CD14-positive monocyte (primary cell): ENCODE measurements at regions not wholly inside any gene's neighbourhood (a gene's known extent, or its start where the extent isn't known, plus 50 kb on each side); places are given as distances from the start of the nearest gene placed in this dataset.

Experiments
- DNase-seq, 3 donors: peaks; one replicate each; pipeline ENCODE4 v3.0.0-alpha.2; 2011 to 2022
- H2AFZ ChIP-seq: 2 replicates; pipeline ENCODE4 v1.6.0; 2012; ENCODE audit warnings: mild to moderate bottlenecking, low read depth, low read length, inconsistent platforms; ENCODE audit not compliant: insufficient read depth, poor library complexity, severe bottlenecking
- H3K27ac ChIP-seq, 2 donors: 1 replicate in 1 of 2; 2 replicates in 1 of 2; pipeline ENCODE4 v1.5.1; 2012 to 2013; ENCODE audit warnings: low read length in 2 of 2, control low read depth in 1 of 2, inconsistent platforms in 1 of 2, low read depth in 1 of 2, mild to moderate bottlenecking in 1 of 2
- H3K27me3 ChIP-seq, 2 donors: one replicate each; pipeline versions ENCODE4 v1.6.0 to v1.6.1; 2011 to 2013; ENCODE audit warnings: low read length in 2 of 2; ENCODE audit not compliant: control insufficient read depth in 2 of 2, insufficient read depth in 2 of 2
- H3K36me3 ChIP-seq, 2 donors: replicated peaks in 1 of 2; 1 replicate in 1 of 2; 2 replicates in 1 of 2; pipeline versions ENCODE4 v1.5.1 to v1.6.1; 2012 to 2013; ENCODE audit warnings: low read length in 2 of 2, control low read depth in 1 of 2, inconsistent platforms in 1 of 2, mild to moderate bottlenecking in 1 of 2; ENCODE audit not compliant: insufficient read depth in 2 of 2, control insufficient read depth in 1 of 2
- H3K4me1 ChIP-seq, 2 donors: 1 replicate in 1 of 2; 2 replicates in 1 of 2; pipeline versions ENCODE4 v1.5.1 to v1.6.1; 2012 to 2013; ENCODE audit warnings: low read length in 2 of 2, control low read depth in 1 of 2, inconsistent platforms in 1 of 2, mild to moderate bottlenecking in 1 of 2, moderate library complexity in 1 of 2; ENCODE audit not compliant: insufficient read depth in 2 of 2, control insufficient read depth in 1 of 2
- H3K4me2 ChIP-seq: replicated peaks from 2 replicates; pipeline ENCODE3; 2012; ENCODE audit warnings: low read length, moderate library complexity, mild to moderate bottlenecking; ENCODE audit not compliant: poor library complexity, severe bottlenecking; ENCODE audit errors: extremely low read depth
- H3K4me3 ChIP-seq, 3 experiments: fragments of 200-600 bp in 1 of 3; sonication (generic) in 1 of 3; replicated peaks in 1 of 3; 1 replicate in 2 of 3; 2 replicates in 1 of 3; pipeline ENCODE4 v1.5.1; 2011 to 2013; ENCODE audit warnings: low read length in 3 of 3, mild to moderate bottlenecking in 3 of 3, control low read depth in 2 of 3, low read depth in 2 of 3, inconsistent platforms in 1 of 3, moderate library complexity in 1 of 3
- H3K79me2 ChIP-seq: 2 replicates; pipeline ENCODE4 v1.6.0; 2012; ENCODE audit warnings: mild to moderate bottlenecking, control low read depth, inconsistent platforms, low read length, moderate library complexity; ENCODE audit not compliant: insufficient read depth
- H3K9ac ChIP-seq: 2 replicates; pipeline ENCODE4 v1.6.0; 2017; ENCODE audit warnings: low read length, mild to moderate bottlenecking; ENCODE audit not compliant: insufficient read depth, poor library complexity, severe bottlenecking
- H3K9me3 ChIP-seq, 2 donors: replicated peaks in 1 of 2; 1 replicate in 1 of 2; 2 replicates in 1 of 2; pipeline versions ENCODE4 v1.5.1 to v1.6.1; 2012 to 2013; ENCODE audit warnings: low read length in 2 of 2, control low read depth in 1 of 2; ENCODE audit not compliant: control insufficient read depth in 1 of 2, insufficient read depth in 1 of 2
- H4K20me1 ChIP-seq: 2 replicates; pipeline ENCODE4 v1.6.0; 2012; ENCODE audit warnings: mild to moderate bottlenecking, low read length, control low read depth, moderate library complexity; ENCODE audit not compliant: insufficient read depth
- H3K27ac Mint-ChIP-seq, 7 donors: one replicate each; pipeline ENCODE4 v1.8.0; 2020; ENCODE audit warnings: mild to moderate bottlenecking in 7 of 7, mixed read lengths in 7 of 7, moderate library complexity in 6 of 7, inconsistent platforms in 2 of 7
- H3K27me3 Mint-ChIP-seq, 3 donors: one replicate each; pipeline ENCODE4 v1.8.0; 2021 to 2022; ENCODE audit warnings: low read depth in 3 of 3, mild to moderate bottlenecking in 3 of 3, mixed read lengths in 3 of 3, moderate library complexity in 3 of 3, inconsistent platforms in 1 of 3
- H3K36me3 Mint-ChIP-seq, 2 donors: one replicate each; pipeline ENCODE4 v1.8.0; 2020; ENCODE audit warnings: mixed read lengths in 2 of 2, inconsistent platforms in 1 of 2, mild to moderate bottlenecking in 1 of 2
- H3K4me1 Mint-ChIP-seq: one replicate; pipeline ENCODE4 v1.8.0; 2020; ENCODE audit warnings: mild to moderate bottlenecking, mixed read lengths
- H3K4me3 Mint-ChIP-seq, 2 donors: one replicate each; pipeline ENCODE4 v1.8.0; 2020; ENCODE audit warnings: mild to moderate bottlenecking in 2 of 2, mixed read lengths in 2 of 2, moderate library complexity in 1 of 2
- H3K9me3 Mint-ChIP-seq, 7 donors: one replicate each; pipeline ENCODE4 v1.8.0; 2020 to 2022; ENCODE audit warnings: mixed read lengths in 7 of 7, mild to moderate bottlenecking in 6 of 7, moderate library complexity in 6 of 7, inconsistent platforms in 2 of 7
- WGBS: methylation state at CpG from one replicate; pipeline ENCODE4 v1.1.5; 2013; ENCODE audit warnings: missing lambda C conversion rate; ENCODE audit not compliant: insufficient coverage; 5-methylcytosine and 5-hydroxymethylcytosine counted together
- intact Hi-C, 2 donors: fragments of 100-400 bp; cut with micrococcal nuclease; formaldehyde crosslinking; loops; one replicate each; pipeline versions ENCODE4 v1.15.0 to v1.15.1; 2023
- TF ChIP-seq, protein P1 (sequence below): fragments of 200-600 bp; IDR thresholded peaks from one replicate; pipeline ENCODE4 v1.8.0; 2022; ENCODE audit warnings: antibody characterized with exemption, mild to moderate bottlenecking

DNA sequence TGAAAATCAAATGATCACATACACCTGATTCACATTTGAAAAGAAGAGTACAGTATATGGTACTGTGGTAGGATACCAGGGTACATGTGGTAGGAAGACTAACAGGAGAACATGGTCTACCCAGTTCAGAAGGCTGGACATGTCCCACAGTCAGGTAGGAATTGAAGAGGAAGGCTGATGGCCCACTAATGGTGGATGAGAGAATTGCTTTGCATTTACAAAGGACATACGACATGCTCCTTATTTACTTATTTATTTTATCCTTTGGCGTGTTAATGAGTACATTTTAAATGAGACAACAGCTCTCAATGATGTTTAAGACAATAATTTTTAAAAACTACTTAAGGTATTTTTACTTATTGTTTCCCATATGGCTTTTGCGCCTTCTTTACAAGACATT, 106.7 kb upstream of the BMP2K start:
- no peak overlapping the region for H3K4me2 ChIP-seq
- Mint-ChIP-seq H3K9me3 (no peaks in the 10 kb centered on the region), H3K27me3 (no peaks in the 10 kb centered on the region), H3K27ac (peak overlapping the region in 1 of 7 donors; percentile 76), H3K4me3 (no peak overlapping the region), H3K36me3 (peaks cover 0 to 1% of the 10 kb centered on the region in 2 donors), H3K4me1 (peaks cover 57% of the 10 kb centered on the region)
- no peaks in the 10 kb centered on the region for H3K36me3 ChIP-seq
- H4K20me1 ChIP-seq: no peaks in the 10 kb centered on the region
- H2AFZ ChIP-seq: no peak overlapping the region
- peaks cover 53 to 61% of the 10 kb centered on the region in 2 donors for H3K4me1 ChIP-seq
- no peak overlapping the region for H3K27ac ChIP-seq
- intact Hi-C loops: no loop called here
- WGBS: no CpG with 5 or more reads among the region's 3 CpGs
- H3K4me3 ChIP-seq: no peak overlapping the region
- no peaks in the 10 kb centered on the region for H3K27me3 ChIP-seq
- no peak overlapping the region for H3K9ac ChIP-seq
- H3K79me2 ChIP-seq: no peaks in the 10 kb centered on the region
- no peaks in the 10 kb centered on the region for H3K9me3 ChIP-seq
- TF ChIP-seq, protein P1, sequence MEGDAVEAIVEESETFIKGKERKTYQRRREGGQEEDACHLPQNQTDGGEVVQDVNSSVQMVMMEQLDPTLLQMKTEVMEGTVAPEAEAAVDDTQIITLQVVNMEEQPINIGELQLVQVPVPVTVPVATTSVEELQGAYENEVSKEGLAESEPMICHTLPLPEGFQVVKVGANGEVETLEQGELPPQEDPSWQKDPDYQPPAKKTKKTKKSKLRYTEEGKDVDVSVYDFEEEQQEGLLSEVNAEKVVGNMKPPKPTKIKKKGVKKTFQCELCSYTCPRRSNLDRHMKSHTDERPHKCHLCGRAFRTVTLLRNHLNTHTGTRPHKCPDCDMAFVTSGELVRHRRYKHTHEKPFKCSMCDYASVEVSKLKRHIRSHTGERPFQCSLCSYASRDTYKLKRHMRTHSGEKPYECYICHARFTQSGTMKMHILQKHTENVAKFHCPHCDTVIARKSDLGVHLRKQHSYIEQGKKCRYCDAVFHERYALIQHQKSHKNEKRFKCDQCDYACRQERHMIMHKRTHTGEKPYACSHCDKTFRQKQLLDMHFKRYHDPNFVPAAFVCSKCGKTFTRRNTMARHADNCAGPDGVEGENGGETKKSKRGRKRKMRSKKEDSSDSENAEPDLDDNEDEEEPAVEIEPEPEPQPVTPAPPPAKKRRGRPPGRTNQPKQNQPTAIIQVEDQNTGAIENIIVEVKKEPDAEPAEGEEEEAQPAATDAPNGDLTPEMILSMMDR: no peak
- no peak for DNase-seq

- Histone ChIP-seq H3K27ac (no peak overlapping the region), H3K27me3 (no peaks in the 10 kb centered on the region), H3K4me2 (no peak overlapping the region), H3K9me3 (no peaks in the 10 kb centered on the region), H3K4me1 (peaks cover 37 to 39% of the 10 kb centered on the region in 2 donors), H4K20me1 (no peaks in the 10 kb centered on the region), H3K79me2 (no peaks in the 10 kb centered on the region), H2AFZ (no peak overlapping the region), H3K4me3 (no peak overlapping the region), H3K36me3 (no peaks in the 10 kb centered on the region), H3K9ac (no peak overlapping the region)
- no peaks in the 10 kb centered on the region for H3K36me3 Mint-ChIP-seq
- H3K9me3 Mint-ChIP-seq: peaks cover 0 to 5% (median 0%) of the 10 kb centered on the region in 7 donors
- peaks cover 48% of the 10 kb centered on the region for H3K4me1 Mint-ChIP-seq
- TF ChIP-seq, protein P1: no peak
- H3K4me3 Mint-ChIP-seq: no peak overlapping the region
- WGBS: 100% methylated on average over 3 of the region's 5 CpGs
- no peak for DNase-seq
- intact Hi-C loops: no loop called here
- H3K27ac Mint-ChIP-seq: no peak overlapping the region
- no peaks in the 10 kb centered on the region for H3K27me3 Mint-ChIP-seq
These were observed 104.0 kb upstream of the BMP2K start for GRCh38 chr4:78671903-78672815.
